Memory B cell (primary cell): ENCODE measurements at regions not wholly inside any gene's neighbourhood (a gene's known extent, or its start where the extent isn't known, plus 50 kb on each side); places are given as distances from the start of the nearest gene placed in this dataset.

Source experiments
- ATAC-seq: fragments of 150-1000 bp; cut with Tn5 transposase; 2 replicates; pipeline ENCODE4 v1.10.0; 2021; ENCODE audit warnings: low read depth, mild to moderate bottlenecking, moderate library complexity
- DNase-seq, 2 donors: peaks; one replicate each; pipeline ENCODE4 v3.0.0; 2022; ENCODE audit warnings: low spot score in 2 of 2
- H3K27ac Mint-ChIP-seq: one replicate; pipeline ENCODE4 v1.8.0; 2022; ENCODE audit warnings: mild to moderate bottlenecking, moderate library complexity, mixed read lengths
- H3K27me3 Mint-ChIP-seq: one replicate; pipeline ENCODE4 v1.8.0; 2022; ENCODE audit warnings: mixed read lengths
- H3K36me3 Mint-ChIP-seq: one replicate; pipeline ENCODE4 v1.8.0; 2022; ENCODE audit warnings: mild to moderate bottlenecking, mixed read lengths
- H3K4me1 Mint-ChIP-seq: one replicate; pipeline ENCODE4 v1.8.0; 2022; ENCODE audit warnings: mixed read lengths
- H3K4me3 Mint-ChIP-seq: one replicate; pipeline ENCODE4 v1.8.0; 2022; ENCODE audit warnings: mild to moderate bottlenecking, moderate library complexity, mixed read lengths
- H3K9me3 Mint-ChIP-seq: one replicate; pipeline ENCODE4 v1.8.0; 2022; ENCODE audit warnings: mixed read lengths

GRCh38 chr6:15779726-15780125 is 116.9 kb upstream of the DTNBP1 start:
- no peaks in the 10 kb centered on the region for H3K9me3 Mint-ChIP-seq
- H3K27me3 Mint-ChIP-seq: no peaks in the 10 kb centered on the region
- H3K27ac Mint-ChIP-seq: no peak overlapping the region
- no peaks in the 10 kb centered on the region for H3K36me3 Mint-ChIP-seq
- ATAC-seq (no peak), DNase-seq (no peak)
- peaks cover 2% of the 10 kb centered on the region for H3K4me1 Mint-ChIP-seq
- no peak overlapping the region for H3K4me3 Mint-ChIP-seq

DNA sequence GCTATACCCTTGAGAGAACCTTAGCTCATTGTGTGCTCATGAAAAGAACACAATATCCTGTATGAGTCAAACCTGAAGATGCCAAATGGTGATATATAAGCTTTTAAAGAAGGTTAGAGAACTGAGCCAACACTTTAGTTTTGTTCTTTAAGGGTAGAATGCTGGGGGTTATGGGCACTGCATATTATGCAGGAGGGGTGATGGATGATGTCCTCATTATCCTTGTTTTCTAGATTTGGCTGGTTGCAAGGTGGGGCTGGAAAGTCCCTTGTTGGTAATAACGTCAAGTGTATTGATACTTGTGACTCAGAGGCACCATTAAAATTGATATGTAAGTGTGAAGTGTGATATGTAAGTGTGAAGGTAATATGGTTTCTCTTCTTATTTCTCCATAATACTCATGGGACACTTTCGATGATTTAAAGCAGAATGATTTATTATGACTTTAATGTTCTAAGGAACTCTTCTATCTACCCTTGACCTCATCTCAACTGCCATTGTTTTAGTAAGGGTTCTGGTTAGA is 113.7 kb upstream of the DTNBP1 start:
- no peaks in the 10 kb centered on the region for H3K36me3 Mint-ChIP-seq
- no peak overlapping the region for H3K4me3 Mint-ChIP-seq
- DNase-seq (no peak), ATAC-seq (peak; percentile 22)
- no peak overlapping the region for H3K27ac Mint-ChIP-seq
- no peaks in the 10 kb centered on the region for H3K9me3 Mint-ChIP-seq
- peaks cover 2% of the 10 kb centered on the region for H3K27me3 Mint-ChIP-seq
- peaks cover 2% of the 10 kb centered on the region for H3K4me1 Mint-ChIP-seq

GRCh38 chr6:15775741-15776140 is 112.9 kb upstream of the DTNBP1 start:
- Mint-ChIP-seq H3K27ac (no peak overlapping the region), H3K36me3 (no peaks in the 10 kb centered on the region), H3K4me1 (peaks cover 2% of the 10 kb centered on the region), H3K4me3 (no peak overlapping the region), H3K27me3 (peaks cover 2% of the 10 kb centered on the region), H3K9me3 (no peaks in the 10 kb centered on the region)
- ATAC-seq (no peak), DNase-seq (no peak)

GRCh38 chr6:15775076-15775634 is 112.3 kb upstream of the DTNBP1 start:
- Mint-ChIP-seq H3K4me1 (peaks cover 8% of the 10 kb centered on the region), H3K27ac (no peak overlapping the region), H3K27me3 (peaks cover 2% of the 10 kb centered on the region), H3K9me3 (no peaks in the 10 kb centered on the region), H3K4me3 (no peak overlapping the region), H3K36me3 (no peaks in the 10 kb centered on the region)
- DNase-seq (no peak), ATAC-seq (no peak)

DNA sequence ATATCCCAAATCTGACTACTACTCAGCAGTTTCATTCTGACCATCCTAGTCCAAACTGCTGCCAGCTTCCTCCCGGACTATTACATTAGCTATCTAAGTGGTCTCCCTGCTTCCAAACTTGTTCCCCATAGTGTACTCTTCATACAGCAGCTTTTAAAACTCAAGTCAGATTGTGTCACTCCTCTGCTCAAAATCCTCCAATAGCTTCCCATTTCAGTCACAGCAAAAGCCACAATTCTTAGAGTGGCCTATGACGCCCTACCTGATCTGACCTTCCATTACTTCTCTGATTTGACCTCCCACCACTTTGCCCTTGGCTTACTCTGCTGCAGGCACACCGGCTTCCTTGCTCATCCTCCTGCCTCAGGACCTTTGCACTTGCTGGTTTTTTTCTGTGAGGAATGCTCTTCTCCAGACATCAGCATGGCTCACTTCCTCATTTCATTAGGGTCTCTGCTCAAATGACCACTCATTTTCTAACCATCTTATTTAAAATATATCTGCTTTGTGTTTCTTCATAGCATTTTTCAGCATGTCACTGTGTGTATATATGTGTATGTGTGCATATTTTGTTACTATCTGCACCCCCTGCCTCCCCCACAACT is 111.1 kb upstream of the DTNBP1 start:
- ATAC-seq: no peak

DNA sequence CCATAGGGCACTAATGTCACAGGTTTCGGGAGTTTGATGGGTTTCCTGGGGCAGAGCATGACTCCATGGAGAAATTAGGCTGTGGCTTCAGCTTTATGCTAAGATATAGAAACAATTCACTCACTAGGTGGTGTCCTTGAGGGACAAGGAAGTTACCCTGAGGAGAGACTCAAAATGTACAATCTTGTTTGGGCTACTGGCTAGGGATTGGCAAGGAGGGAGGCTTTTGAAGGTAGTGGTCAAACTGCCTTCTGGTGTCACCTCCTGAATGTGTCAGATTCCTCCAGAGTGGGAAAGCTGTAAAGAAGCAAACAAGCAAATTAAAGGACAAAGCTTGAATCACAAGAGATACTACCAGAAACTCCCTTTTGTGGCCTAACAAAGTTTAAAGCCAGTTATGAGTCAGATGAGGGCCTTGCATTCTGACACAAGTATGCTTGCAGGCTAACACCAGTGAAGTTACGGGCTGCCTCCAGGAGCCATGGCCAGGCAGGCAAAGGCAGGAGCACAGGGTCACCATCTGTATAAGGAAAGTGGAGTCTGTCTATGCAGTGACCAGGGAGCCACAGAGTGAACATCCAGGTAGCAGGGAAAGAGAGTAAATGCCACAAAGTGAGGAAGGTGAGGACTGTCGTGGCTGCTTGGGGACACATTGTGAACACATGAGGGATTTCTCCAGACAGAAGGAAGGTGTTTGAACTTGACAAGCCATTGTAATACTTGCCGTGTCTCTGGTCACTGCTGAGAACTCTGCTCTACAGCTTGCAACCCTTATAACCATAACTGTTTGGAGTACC is 107.7 kb upstream of the DTNBP1 start:
- no peak overlapping the region for H3K4me3 Mint-ChIP-seq
- H3K27me3 Mint-ChIP-seq: peaks cover 2% of the 10 kb centered on the region
- DNase-seq (no peak), ATAC-seq (peak; percentile 45)
- H3K4me1 Mint-ChIP-seq: peaks cover 8% of the 10 kb centered on the region
- no peaks in the 10 kb centered on the region for H3K36me3 Mint-ChIP-seq
- no peaks in the 10 kb centered on the region for H3K9me3 Mint-ChIP-seq
- no peak overlapping the region for H3K27ac Mint-ChIP-seq

More for the DNA sequence above, 111.1 kb upstream of the DTNBP1 start:
- DNase-seq: no peak
- no peaks in the 10 kb centered on the region for H3K36me3 Mint-ChIP-seq
- H3K9me3 Mint-ChIP-seq: no peaks in the 10 kb centered on the region
- peaks cover 2% of the 10 kb centered on the region for H3K27me3 Mint-ChIP-seq
- H3K4me3 Mint-ChIP-seq: no peak overlapping the region
- no peak overlapping the region for H3K27ac Mint-ChIP-seq
- peaks cover 10% of the 10 kb centered on the region for H3K4me1 Mint-ChIP-seq

- H3K4me1 Mint-ChIP-seq: peaks cover 8% of the 10 kb centered on the region
- H3K27me3 Mint-ChIP-seq: peaks cover 2% of the 10 kb centered on the region
- no peak overlapping the region for H3K4me3 Mint-ChIP-seq
Observed at GRCh38 chr6:15769511-15770018, 106.7 kb upstream of the DTNBP1 start.

DNA sequence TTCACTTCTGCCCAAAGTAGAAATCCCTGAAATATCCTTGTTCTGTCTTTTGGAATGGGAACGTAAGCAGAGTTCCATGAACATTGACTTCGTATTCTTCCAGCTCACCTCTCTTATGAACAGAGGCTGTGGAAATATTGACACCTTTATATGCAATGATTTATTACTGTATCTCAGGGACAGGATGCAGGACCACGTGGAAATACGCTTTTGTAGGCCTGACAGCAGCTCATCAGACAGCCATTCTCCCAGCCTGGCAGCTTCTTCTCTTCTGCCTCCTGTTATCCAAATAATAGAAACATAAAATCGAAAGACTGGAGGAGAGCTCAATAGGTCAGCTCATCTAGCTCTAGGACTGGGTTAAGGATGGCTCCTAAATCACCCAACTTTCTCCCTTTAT is 106.2 kb upstream of the DTNBP1 start:
- H3K4me1 Mint-ChIP-seq: peaks cover 8% of the 10 kb centered on the region
- H3K27me3 Mint-ChIP-seq: peaks cover 5% of the 10 kb centered on the region
- no peaks in the 10 kb centered on the region for H3K36me3 Mint-ChIP-seq
- H3K27ac Mint-ChIP-seq: no peak overlapping the region
- DNase-seq: no peak
- no peaks in the 10 kb centered on the region for H3K9me3 Mint-ChIP-seq
- no peak overlapping the region for H3K4me3 Mint-ChIP-seq
- ATAC-seq: no peak

More at GRCh38 chr6:15769511-15770018, 106.7 kb upstream of the DTNBP1 start:
- Mint-ChIP-seq H3K36me3 (no peaks in the 10 kb centered on the region), H3K27ac (no peak overlapping the region), H3K9me3 (no peaks in the 10 kb centered on the region)
- ATAC-seq: no peak
- DNase-seq: no peak

DNA sequence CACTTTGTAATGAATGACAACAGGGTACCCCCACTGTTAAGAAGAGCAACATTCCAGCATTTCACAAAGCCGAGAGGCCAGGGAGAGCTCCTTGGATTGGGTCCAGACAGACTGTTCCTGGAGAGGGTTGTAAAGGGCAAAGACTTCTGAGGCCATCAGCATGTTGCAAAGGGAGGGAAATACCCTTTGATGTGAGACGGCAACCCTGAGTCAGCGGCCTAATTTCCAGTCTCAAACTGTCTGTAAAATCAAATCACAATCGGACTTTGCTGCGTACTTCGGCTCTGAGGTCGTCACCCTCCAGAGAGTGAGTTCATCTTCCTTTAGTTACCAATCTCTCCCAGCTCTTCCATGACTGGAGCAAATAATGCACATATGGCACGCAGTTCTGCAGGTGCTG is 101.0 kb upstream of the DTNBP1 start:
- no peak overlapping the region for H3K4me3 Mint-ChIP-seq
- peaks cover 4% of the 10 kb centered on the region for H3K27me3 Mint-ChIP-seq
- no peak for ATAC-seq

DNA sequence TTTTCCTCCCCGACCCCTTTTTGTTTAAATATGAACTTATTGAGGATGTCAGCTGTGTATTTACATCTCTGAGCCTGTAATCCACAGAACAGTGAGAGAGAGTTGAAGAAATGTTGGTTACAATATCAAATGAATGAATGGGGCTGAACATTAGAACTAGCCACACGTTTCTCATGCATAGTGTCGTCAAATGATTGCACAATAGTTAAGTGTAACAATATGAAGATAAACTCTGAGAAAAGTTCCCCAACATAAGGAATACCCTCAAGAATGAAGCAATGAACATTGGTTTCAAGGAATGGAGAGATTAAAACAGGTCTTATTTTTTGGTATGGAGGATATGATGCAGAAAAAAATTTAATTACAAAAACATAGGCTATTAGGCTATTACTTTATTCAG is 100.5 kb upstream of the DTNBP1 start:
- Mint-ChIP-seq H3K4me3 (no peak overlapping the region), H3K4me1 (no peaks in the 10 kb centered on the region), H3K9me3 (no peaks in the 10 kb centered on the region), H3K27me3 (peaks cover 4% of the 10 kb centered on the region), H3K36me3 (no peaks in the 10 kb centered on the region), H3K27ac (no peak overlapping the region)
- ATAC-seq: no peak
- no peak for DNase-seq

More for the DNA sequence above, 101.0 kb upstream of the DTNBP1 start:
- DNase-seq: no peak
- Mint-ChIP-seq H3K4me1 (no peaks in the 10 kb centered on the region), H3K27ac (no peak overlapping the region), H3K36me3 (no peaks in the 10 kb centered on the region), H3K9me3 (no peaks in the 10 kb centered on the region)

GRCh38 chr6:15761045-15761502 is 98.2 kb upstream of the DTNBP1 start:
- no peaks in the 10 kb centered on the region for H3K36me3 Mint-ChIP-seq

GRCh38 chr6:15758631-15759215 is 95.9 kb upstream of the DTNBP1 start:
- no peaks in the 10 kb centered on the region for H3K4me1 Mint-ChIP-seq
- H3K9me3 Mint-ChIP-seq: no peaks in the 10 kb centered on the region
- no peaks in the 10 kb centered on the region for H3K36me3 Mint-ChIP-seq
- H3K27ac Mint-ChIP-seq: no peak overlapping the region
- no peak for ATAC-seq
- H3K27me3 Mint-ChIP-seq: no peaks in the 10 kb centered on the region
- H3K4me3 Mint-ChIP-seq: no peak overlapping the region
- DNase-seq: no peak

More at GRCh38 chr6:15761045-15761502, 98.2 kb upstream of the DTNBP1 start:
- no peaks in the 10 kb centered on the region for H3K4me1 Mint-ChIP-seq
- no peak overlapping the region for H3K27ac Mint-ChIP-seq
- ATAC-seq: no peak
- no peak overlapping the region for H3K4me3 Mint-ChIP-seq
- peaks cover 4% of the 10 kb centered on the region for H3K27me3 Mint-ChIP-seq
- DNase-seq: no peak
- no peaks in the 10 kb centered on the region for H3K9me3 Mint-ChIP-seq

DNA sequence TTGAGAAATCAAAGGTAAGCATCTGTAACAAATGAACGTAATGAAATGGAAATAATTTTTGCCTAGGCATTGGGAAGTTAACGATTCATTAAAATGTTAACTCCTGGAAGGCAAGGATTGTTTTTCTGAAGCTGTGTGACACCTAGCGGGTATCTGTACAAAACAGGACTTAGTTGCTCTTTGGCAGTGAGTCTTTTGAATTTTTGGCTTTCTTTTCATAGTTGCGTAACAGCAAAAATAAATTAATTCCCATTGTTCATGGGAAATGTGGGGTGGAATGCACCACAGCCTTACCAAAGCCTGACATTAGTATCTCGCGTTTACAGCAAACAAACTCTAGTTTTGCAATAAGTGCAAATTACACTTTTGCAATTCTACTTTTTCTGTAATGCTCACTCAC is 92.7 kb upstream of the DTNBP1 start:
- ATAC-seq (no peak), DNase-seq (no peak)

DNA sequence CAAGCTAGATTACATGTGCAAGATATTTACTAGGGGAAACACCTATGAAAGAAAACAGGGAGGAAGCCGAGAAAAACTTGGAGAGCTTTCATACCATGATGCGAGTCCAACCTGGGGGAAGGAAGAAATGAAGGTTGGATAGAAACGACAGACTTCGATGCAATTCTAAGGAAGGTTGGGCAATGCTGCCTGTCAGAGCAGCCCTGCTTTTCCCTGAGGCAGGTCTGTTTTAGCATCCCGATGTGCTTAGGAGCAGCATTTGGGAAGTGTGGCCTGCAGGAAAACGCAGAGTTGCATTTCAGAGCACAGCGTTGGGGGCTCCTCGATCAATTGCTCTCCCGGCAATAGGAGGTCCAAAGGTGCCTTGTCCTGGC is 91.9 kb upstream of the DTNBP1 start:
- H3K36me3 Mint-ChIP-seq: no peaks in the 10 kb centered on the region
- H3K4me1 Mint-ChIP-seq: peaks cover 2% of the 10 kb centered on the region
- no peak overlapping the region for H3K27ac Mint-ChIP-seq
- peaks cover 2% of the 10 kb centered on the region for H3K27me3 Mint-ChIP-seq
- no peak overlapping the region for H3K4me3 Mint-ChIP-seq
- DNase-seq (no peak), ATAC-seq (no peak)
- no peaks in the 10 kb centered on the region for H3K9me3 Mint-ChIP-seq

More for the DNA sequence above, 92.7 kb upstream of the DTNBP1 start:
- Mint-ChIP-seq H3K27me3 (peaks cover 2% of the 10 kb centered on the region), H3K36me3 (no peaks in the 10 kb centered on the region), H3K4me3 (no peak overlapping the region), H3K4me1 (no peaks in the 10 kb centered on the region), H3K27ac (no peak overlapping the region), H3K9me3 (no peaks in the 10 kb centered on the region)
